ENCODE measurements at regions not wholly inside any gene's neighbourhood (a gene's known extent, or its start where the extent isn't known, plus 50 kb on each side); places are given as distances from the start of the nearest gene placed in this dataset.

- Histone ChIP-seq H3K9me1 (ENCODE audit: control insufficient read depth, extremely low read depth, insufficient read depth, low read length) (no peaks in the 10 kb centered on the region), H3K27ac (ENCODE audit: control insufficient read depth, insufficient read depth, low read length) (no peak overlapping the region)
- FAIRE-seq, result no peak
Measured at GRCh38 chr4:123262080-123262479, 134.5 kb upstream of the SPRY1 start.

GRCh38 chr4:123265443-123265842 lies 131.2 kb upstream of the SPRY1 start:
- no peaks in the 10 kb centered on the region for H3K27me3 ChIP-seq (ENCODE audit: control insufficient read depth, extremely low read depth, insufficient read depth, low read length)
- H4K20me1 ChIP-seq (ENCODE audit: control insufficient read depth, extremely low read depth, insufficient read depth, low read length), result no peaks in the 10 kb centered on the region
- H3K4me3 ChIP-seq (ENCODE audit: control insufficient read depth in 2 of 3, extremely low read depth in 1 of 3, insufficient read depth in 2 of 3, low read depth in 1 of 3, low read length in 3 of 3), result no peak overlapping the region
- FAIRE-seq, result peak; percentile 67
- H3K27ac ChIP-seq (ENCODE audit: control insufficient read depth, insufficient read depth, low read length), result no peak overlapping the region
- H3K4me1 ChIP-seq (ENCODE audit: control insufficient read depth, extremely low read depth, insufficient read depth, low read length), result peaks cover 23% of the 10 kb centered on the region
- H3K36me3 ChIP-seq (ENCODE audit: control insufficient read depth in 2 of 2, extremely low read depth in 1 of 2, insufficient read depth in 2 of 2, low read length in 2 of 2), result no peaks in the 10 kb centered on the region
- no peak overlapping the region for H3K9ac ChIP-seq (ENCODE audit: control insufficient read depth, extremely low read depth, insufficient read depth, low read length)
- no peaks in the 10 kb centered on the region for H3K79me2 ChIP-seq (ENCODE audit: control insufficient read depth, insufficient read depth, low read length)
- no peaks in the 10 kb centered on the region for H3K9me1 ChIP-seq (ENCODE audit: control insufficient read depth, extremely low read depth, insufficient read depth, low read length)
- no peak for DNase-seq (ENCODE audit: low read depth, low spot score)
- H3K9me3 ChIP-seq (ENCODE audit: control insufficient read depth, low read depth, low read length), result no peaks in the 10 kb centered on the region
- dilution Hi-C loops (cut with MboI; ENCODE audit: extremely low pct_ligation_motif_present, low sequenced_read_pairs), result no loop called here
- peak overlapping the region; percentile 44 for H3K4me2 ChIP-seq (ENCODE audit: control insufficient read depth, extremely low read depth, insufficient read depth, low read depth, low read length)
- H2AFZ ChIP-seq (ENCODE audit: control insufficient read depth, low read length), result peak overlapping the region; percentile 39
- TF ChIP-seq EZH2 (IDR thresholded peaks at IDR 0.05; ENCODE audit: low read length) (no peak), CTCF (optimal IDR thresholded peaks at IDR 0.05 in 1 of 3, IDR thresholded peaks at IDR 0.05 in 1 of 3, conservative IDR thresholded peaks at IDR 0.05 in 1 of 3; ENCODE audit: extremely low read depth in 1 of 3, insufficient read depth in 2 of 3, low read length in 3 of 3) (no peak)

More at GRCh38 chr4:123262080-123262479, 134.5 kb upstream of the SPRY1 start:
- no peak for TF ChIP-seq EZH2 (IDR thresholded peaks at IDR 0.05; ENCODE audit: low read length)
- TF ChIP-seq CTCF (optimal IDR thresholded peaks at IDR 0.05 in 1 of 3, IDR thresholded peaks at IDR 0.05 in 1 of 3, conservative IDR thresholded peaks at IDR 0.05 in 1 of 3; ENCODE audit: extremely low read depth in 1 of 3, insufficient read depth in 2 of 3, low read length in 3 of 3), result no peak
- Histone ChIP-seq H3K36me3 (ENCODE audit: control insufficient read depth in 2 of 2, extremely low read depth in 1 of 2, insufficient read depth in 2 of 2, low read length in 2 of 2) (no peaks in the 10 kb centered on the region), H3K4me1 (ENCODE audit: control insufficient read depth, extremely low read depth, insufficient read depth, low read length) (peaks cover 11% of the 10 kb centered on the region), H3K9ac (ENCODE audit: control insufficient read depth, extremely low read depth, insufficient read depth, low read length) (no peak overlapping the region), H3K4me2 (ENCODE audit: control insufficient read depth, extremely low read depth, insufficient read depth, low read depth, low read length) (no peak overlapping the region), H3K4me3 (ENCODE audit: control insufficient read depth in 2 of 3, extremely low read depth in 1 of 3, insufficient read depth in 2 of 3, low read depth in 1 of 3, low read length in 3 of 3) (no peak overlapping the region), H3K79me2 (ENCODE audit: control insufficient read depth, insufficient read depth, low read length) (no peaks in the 10 kb centered on the region), H3K27me3 (ENCODE audit: control insufficient read depth, extremely low read depth, insufficient read depth, low read length) (no peaks in the 10 kb centered on the region), H4K20me1 (ENCODE audit: control insufficient read depth, extremely low read depth, insufficient read depth, low read length) (no peaks in the 10 kb centered on the region), H2AFZ (ENCODE audit: control insufficient read depth, low read length) (no peak overlapping the region), H3K9me3 (ENCODE audit: control insufficient read depth, low read depth, low read length) (no peaks in the 10 kb centered on the region)
- dilution Hi-C loops (cut with MboI; ENCODE audit: extremely low pct_ligation_motif_present, low sequenced_read_pairs), result no loop called here
- no peak for DNase-seq (ENCODE audit: low read depth, low spot score)

Data from keratinocyte (primary cell).